NCI-H748 (cell line): ENCODE measurements at regions not wholly inside any gene's neighbourhood (a gene's known extent, or its start where the extent isn't known, plus 50 kb on each side); places are given as distances from the start of the nearest gene placed in this dataset.

Experiments used
- DNase-seq: peaks from one replicate; lab custom pipeline; 2025; ENCODE audit not compliant: unreplicated experiment; lab: John Stamatoyannopoulos, UW

GRCh38 chr10:44674536-44675386 is 236.4 kb upstream of the TMEM72 start:
- DNase-seq: no peak

DNA sequence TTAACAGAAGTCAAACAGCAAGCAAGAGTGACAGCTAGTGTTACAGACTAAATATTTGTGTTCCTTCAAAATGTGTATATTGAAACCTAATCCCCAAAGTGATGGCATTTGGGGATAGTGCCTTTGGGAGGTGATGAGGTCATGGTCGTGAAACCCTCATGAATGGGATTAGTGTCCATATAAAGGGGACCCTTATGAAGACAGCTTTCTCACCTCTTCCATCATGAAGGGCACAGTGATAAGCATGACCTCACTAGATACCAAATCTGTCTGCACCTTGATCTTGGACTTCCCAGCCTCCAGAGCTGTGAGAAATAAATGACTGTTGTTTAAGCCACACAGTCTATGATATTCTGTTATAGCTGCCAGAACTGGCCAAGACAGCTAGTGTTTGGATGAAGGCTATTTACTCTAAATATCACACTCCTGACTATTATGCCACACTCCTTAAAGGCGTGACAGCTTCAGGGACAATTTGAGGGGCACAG is 235.7 kb upstream of the TMEM72 start:
- DNase-seq: no peak

DNA sequence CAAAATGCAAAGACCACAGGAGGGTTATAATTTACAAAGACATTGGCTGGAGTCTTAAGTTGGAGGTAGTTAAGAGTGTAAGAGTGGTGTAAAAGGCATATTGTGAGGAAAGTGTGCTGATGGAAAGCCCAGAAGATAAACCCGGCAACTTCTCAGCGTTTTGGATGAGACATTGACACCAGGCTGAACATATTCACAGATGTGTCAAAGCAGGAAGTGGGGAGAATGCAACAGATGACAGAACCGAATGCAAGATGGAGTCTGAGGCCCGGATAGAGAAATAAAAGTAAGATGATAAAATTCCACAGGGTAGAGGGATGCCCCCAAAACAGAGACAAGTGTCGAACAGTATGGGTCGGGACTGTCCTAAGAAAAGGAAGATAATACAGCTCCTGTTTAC is 230.4 kb upstream of the TMEM72 start:
- no peak for DNase-seq

DNA sequence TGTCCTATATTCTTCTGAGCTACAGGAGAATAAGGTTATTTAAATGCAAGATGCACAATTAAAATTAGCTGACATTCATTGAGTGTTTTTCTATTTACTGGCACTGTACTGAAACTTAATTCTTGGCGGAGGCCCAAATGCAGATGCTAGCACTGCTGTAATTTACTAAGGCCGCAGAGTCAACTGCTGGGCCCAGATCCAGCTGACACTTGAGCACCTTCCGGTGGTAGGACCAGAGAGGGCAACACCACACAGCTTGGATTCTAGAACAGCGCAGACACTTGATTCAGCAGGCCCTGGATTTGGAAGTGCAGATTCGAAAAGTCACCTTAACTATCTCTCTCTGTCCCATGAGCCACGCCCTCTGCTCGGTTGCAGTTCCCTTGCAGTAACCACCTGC is 228.6 kb upstream of the TMEM72 start:
- DNase-seq: no peak

DNA sequence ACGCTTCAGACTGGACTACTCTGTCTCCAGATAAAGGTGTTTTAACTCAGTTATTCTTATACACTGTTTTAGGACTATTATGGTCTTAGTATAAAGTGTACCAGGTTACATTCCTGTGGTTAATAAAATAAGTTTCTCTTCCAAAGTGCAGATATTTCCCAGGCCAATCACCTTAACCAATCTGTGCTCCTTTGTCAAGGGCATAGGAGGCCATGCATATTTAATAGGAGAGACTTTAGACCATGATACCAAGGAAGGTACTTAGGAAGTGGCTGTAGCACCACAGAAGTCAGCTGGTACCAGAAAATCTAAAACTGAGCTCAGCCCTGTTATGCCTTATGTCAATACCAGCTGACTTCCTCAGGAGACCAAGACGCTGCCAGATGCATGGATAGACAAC is 226.5 kb upstream of the TMEM72 start:
- DNase-seq: no peak

- no peak for DNase-seq
Observed at GRCh38 chr10:44685220-44685619, 225.9 kb upstream of the TMEM72 start.

DNA sequence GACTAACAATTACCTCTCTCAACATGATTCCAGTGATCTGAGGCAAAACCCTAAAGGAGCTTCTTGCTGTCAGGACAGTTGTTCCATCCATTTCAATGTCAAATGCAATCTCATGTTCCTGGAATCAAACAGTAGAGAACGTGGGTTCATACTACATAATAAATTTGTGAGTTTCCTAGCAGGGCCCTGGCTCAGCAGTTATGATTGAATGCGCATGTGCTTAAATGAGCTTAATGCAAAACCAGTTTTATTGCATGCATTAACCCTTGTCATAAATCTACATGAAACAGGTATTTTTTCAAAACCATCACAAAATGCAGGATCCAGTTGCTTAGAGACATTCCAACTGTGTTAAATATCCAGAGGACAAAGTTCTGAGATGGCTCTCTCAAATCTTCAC is 225.4 kb upstream of the TMEM72 start:
- no peak for DNase-seq

- no peak for DNase-seq
Observed at GRCh38 chr10:44689368-44689767, 221.8 kb upstream of the TMEM72 start.

- no peak for DNase-seq
Observed at GRCh38 chr10:44696496-44696895, 214.6 kb upstream of the TMEM72 start.

DNA sequence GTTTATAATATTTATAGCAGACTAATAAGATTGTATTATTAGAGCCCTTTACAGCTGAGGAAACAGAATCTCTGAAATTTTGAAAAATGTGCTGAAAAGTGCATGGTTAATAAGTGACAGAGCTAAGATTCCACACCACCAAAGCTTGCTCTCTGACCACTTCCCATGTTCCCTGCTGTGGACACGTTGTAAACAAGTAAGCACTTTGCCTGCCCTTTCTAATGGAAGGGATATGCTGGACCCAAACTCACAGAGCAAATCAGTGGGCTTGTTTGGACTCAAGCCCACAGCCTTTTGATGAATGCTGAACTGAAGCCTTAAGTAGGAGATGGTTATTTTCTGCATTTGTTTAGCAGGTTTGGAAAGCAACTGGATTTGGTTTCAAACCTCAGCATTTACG is 214.0 kb upstream of the TMEM72 start:
- no peak for DNase-seq

- no peak for DNase-seq
Observed at GRCh38 chr10:44702531-44702930, 208.6 kb upstream of the TMEM72 start.

DNA sequence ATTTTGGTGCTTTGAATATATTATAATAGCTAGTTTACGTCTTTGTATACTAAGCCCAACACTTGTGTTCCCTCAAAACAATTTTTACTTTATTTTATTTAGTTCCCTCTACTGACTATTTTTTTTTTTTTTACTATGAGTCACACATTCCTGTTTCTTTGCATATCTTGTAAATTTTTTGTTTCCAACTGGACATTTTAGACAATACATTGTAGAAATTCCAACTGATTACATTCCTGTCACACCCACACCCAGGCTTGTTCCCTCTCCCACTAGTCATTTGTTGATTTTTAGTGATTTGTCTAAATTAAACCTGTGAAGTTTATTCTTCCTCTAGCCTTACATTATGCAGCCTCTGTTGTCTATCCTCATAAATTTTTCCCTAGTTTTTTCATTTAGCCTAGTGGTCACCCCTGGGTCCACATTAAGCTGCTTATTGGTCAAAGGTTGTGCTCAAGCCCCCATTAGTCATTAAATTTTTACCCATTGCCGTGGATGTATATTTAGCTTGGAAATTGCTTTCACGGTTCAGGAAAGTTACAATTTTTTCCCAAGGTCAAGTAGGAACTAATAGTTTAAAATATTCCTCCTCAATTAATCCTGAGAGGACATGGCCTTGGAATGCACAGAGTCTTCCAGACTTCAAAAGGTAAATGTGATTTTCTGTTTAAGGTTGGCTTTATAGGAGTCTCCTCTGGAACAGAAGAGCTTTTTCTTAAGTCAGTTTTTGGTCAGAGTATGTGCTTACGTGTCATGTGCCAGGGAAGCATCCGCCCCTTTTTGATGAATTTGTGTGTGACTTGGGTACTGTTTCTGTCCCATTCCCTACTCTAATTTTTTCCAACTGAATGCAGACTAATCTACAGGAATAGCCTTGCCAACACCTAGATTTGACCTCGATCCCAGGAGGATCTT is 207.6 kb upstream of the TMEM72 start:
- no peak for DNase-seq

DNA sequence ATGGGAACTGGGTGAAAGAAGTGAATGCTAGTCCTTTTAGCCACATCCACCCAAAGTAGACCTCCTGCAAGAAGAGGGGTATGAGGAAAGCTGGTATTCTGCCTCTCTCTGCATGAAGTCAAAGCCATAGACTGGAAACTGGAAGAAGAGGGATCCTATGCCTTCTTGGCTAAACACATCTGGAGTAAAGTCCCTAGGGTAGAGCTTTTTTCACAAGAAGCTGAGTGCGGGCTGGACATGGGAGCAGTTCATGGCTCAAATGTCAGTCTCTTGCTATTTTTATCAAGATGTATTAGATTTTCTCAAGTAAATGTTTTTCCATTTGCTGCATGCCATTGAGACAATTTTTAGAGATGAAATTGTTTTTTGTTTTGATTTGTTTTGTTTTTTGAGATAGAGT is 206.5 kb upstream of the TMEM72 start:
- DNase-seq: no peak

DNA sequence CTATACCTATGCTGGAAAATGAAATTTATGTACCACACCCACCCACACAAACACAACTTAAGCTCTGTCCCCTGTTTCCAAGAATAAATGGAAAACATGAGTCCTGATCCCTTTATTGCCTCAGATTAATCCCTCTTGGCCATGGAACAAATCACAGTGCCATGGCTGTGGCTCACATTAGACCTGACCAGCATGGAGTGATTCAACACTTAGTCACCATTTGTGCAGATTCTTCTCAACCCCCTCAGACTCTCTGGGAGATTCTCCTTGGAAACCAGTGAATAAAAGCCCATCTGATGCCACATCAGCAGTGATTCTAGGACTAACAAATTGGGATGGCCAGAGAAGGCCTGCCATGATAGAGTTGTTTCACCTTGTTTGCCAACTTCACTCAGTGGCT is 204.4 kb upstream of the TMEM72 start:
- no peak for DNase-seq

DNA sequence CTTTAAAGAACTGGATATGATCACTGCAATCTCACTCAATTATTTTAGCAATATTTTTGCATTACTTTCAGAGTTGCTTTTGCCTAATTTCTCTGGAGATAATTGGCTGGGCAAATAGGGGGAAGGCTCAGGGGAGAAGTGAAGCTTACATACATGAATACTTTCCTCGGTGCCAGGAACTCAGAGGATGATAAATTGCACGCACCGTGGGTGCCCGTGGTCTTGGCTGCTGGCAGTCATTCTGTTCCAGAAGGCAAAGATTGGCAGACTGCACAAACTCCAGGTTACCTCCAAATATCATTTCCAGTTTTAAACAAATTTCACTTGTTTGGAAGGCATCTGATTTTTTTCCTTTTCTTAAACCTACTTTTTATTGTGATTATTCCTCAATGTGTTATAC is 197.8 kb upstream of the TMEM72 start:
- no peak for DNase-seq

GRCh38 chr10:44714451-44714850 is 196.7 kb upstream of the TMEM72 start:
- no peak for DNase-seq

DNA sequence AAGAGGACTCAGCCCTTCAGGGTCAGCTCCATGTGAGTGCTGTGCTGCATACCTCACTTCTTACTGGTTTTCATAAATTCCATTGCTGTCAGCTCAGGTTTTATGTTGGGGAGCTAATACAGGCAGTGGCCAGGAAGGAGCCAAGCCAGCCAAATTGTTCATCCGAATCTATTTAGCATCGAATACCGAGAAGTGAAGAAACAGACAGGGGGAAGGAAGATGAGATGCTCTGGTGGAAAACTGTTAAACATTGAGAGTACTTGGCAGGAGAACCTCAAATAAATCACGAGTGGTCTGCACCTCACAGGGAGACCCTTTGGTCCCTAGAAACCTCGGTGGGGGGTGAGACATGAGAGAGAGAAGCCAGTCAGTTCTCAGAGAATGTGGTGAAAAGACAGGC is 196.0 kb upstream of the TMEM72 start:
- DNase-seq: no peak

DNA sequence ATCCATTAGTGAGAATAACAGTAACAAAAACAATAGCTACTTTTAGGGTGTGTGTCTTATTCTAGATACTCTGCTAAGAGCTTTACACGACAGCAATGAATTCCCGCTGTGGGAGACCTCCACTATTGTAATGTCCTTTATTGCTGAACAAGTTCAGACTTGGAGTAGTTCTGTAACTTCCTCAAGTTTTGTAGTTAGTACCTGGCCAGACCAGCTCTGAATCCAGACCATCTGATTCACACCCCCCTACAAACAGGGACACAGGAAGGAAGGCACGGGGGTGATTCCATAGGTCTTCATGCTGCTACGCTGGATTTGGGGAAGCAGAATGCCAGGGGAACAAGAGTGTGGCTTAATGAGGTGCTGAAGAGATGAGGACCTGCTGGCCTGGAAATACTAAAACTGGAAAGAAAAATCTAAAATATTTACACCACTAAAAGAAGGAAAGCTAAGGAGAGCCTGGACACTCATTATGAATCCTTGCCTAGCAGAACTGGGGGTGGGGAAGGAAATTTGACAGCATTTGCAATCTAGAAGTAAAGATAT is 194.6 kb upstream of the TMEM72 start:
- no peak for DNase-seq

DNA sequence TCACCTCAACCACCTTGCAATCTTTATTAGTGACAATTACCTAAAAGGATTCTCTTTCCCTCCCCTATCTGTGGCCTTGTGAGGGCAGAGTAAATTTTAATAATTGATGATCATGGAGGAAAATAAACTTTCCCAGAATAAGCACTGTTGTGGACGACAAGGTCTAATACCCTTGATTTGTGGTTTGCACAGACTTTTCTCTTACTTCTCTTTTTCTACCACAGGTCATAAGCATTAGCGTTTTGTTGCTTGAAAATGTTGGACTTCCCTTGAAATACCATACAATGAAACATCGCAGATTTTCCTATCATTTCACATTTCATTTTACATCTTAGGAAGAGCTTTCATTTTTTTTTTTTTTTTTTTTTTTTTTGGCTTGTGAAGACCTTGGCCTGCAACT is 188.1 kb upstream of the TMEM72 start:
- DNase-seq: no peak

DNA sequence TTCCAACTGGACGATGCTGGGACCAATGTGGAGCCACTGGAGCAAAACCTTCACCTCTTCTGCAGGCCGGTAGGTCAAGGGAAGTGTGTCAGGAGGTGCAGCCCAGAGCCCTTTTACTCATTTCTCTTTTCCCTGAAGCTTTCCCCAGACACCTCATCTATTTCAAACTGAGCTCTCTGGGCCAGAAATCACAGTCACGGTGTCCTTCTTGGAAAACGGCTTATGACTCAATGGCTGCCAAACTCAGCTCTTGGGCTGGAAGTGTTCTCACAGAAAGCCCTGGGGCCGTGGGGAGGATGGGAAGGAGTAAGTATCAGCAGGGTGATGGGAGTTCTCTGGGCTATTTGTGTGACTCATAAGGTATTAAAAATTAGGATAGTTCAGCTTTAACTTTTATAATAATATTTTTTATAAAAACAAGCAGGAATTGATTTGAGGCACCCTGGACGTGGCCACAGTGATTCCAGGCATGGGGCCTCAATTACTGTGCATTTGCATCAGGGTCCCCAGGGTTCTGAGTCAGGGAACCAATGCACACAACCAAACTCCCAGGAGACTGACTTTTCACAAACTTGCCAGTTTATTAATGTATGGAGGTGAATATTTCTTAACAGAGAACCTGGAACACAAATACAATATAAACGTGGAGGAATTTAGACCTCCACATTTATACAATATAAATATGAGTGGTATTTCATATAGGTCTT is 187.4 kb upstream of the TMEM72 start:
- no peak for DNase-seq
